Naive B cell (primary cell): ENCODE measurements at regions not wholly inside any gene's neighbourhood (a gene's known extent, or its start where the extent isn't known, plus 50 kb on each side); places are given as distances from the start of the nearest gene placed in this dataset.
"Not testable (repeated sequence)": the region's sequence is repeated elsewhere in the genome, so short reads cannot be mapped to it uniquely, and the experiment has no call there.

Experiments used
- ATAC-seq, 2 donors: fragments of 150-1000 bp; cut with Tn5 transposase; 2 replicates each; pipeline ENCODE4 v1.10.0; 2021; ENCODE audit warnings: low read depth in 2 of 2, mild to moderate bottlenecking in 2 of 2, moderate library complexity in 2 of 2
- DNase-seq: peaks from one replicate; pipeline ENCODE4 v3.0.0; 2022
- H3K27ac Mint-ChIP-seq, 6 donors: one replicate each; pipeline ENCODE4 v1.8.0; 2020 to 2022; ENCODE audit warnings: mild to moderate bottlenecking in 6 of 6, mixed read lengths in 6 of 6, moderate library complexity in 5 of 6, inconsistent platforms in 2 of 6
- H3K27me3 Mint-ChIP-seq, 3 donors: one replicate each; pipeline ENCODE4 v1.8.0; 2021 to 2022; ENCODE audit warnings: mixed read lengths in 3 of 3, mild to moderate bottlenecking in 1 of 3
- H3K36me3 Mint-ChIP-seq, 2 donors: one replicate each; pipeline ENCODE4 v1.8.0; 2020 to 2022; ENCODE audit warnings: mixed read lengths in 2 of 2, inconsistent platforms in 1 of 2, mild to moderate bottlenecking in 1 of 2
- H3K4me1 Mint-ChIP-seq, 3 donors: one replicate each; pipeline ENCODE4 v1.8.0; 2020 to 2022; ENCODE audit warnings: mixed read lengths in 3 of 3, inconsistent platforms in 1 of 3, mild to moderate bottlenecking in 1 of 3, moderate library complexity in 1 of 3
- H3K4me3 Mint-ChIP-seq, 8 donors: one replicate each; pipeline ENCODE4 v1.8.0; 2020 to 2022; ENCODE audit warnings: mild to moderate bottlenecking in 8 of 8, mixed read lengths in 8 of 8, moderate library complexity in 8 of 8, inconsistent platforms in 2 of 8
- H3K9me3 Mint-ChIP-seq, 7 donors: one replicate each; pipeline ENCODE4 v1.8.0; 2020 to 2022; ENCODE audit warnings: mixed read lengths in 7 of 7, mild to moderate bottlenecking in 5 of 7, inconsistent platforms in 2 of 7, moderate library complexity in 1 of 7

DNA sequence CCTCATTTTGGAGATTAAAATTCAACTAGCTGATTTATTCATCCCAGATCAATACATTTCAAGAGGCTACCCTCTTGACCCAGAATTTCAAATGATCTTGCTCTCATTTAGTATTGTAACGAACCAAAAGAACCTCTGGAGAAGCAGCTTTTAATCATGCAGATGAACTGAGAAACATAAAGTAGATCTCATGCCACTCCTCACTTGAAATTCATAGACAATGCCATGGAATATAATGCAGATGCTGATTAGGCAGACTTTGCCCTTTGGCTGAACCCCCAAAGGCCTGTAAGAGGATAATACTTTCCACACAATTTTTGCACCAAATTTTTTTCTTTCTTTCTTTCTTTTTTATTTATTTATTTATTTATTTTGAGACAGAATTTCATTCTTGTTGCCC is 358.3 kb downstream of the NEK10 start:
- no peak overlapping the region for H3K4me3 Mint-ChIP-seq
- ATAC-seq (no peak), DNase-seq (no peak)
- H3K27me3 Mint-ChIP-seq, result no peaks in the 10 kb centered on the region
- no peaks in the 10 kb centered on the region for H3K4me1 Mint-ChIP-seq
- no peaks in the 10 kb centered on the region for H3K36me3 Mint-ChIP-seq
- H3K9me3 Mint-ChIP-seq, result peaks cover 0 to 20% (median 5%) of the 10 kb centered on the region in 7 donors
- H3K27ac Mint-ChIP-seq, result no peak overlapping the region

DNA sequence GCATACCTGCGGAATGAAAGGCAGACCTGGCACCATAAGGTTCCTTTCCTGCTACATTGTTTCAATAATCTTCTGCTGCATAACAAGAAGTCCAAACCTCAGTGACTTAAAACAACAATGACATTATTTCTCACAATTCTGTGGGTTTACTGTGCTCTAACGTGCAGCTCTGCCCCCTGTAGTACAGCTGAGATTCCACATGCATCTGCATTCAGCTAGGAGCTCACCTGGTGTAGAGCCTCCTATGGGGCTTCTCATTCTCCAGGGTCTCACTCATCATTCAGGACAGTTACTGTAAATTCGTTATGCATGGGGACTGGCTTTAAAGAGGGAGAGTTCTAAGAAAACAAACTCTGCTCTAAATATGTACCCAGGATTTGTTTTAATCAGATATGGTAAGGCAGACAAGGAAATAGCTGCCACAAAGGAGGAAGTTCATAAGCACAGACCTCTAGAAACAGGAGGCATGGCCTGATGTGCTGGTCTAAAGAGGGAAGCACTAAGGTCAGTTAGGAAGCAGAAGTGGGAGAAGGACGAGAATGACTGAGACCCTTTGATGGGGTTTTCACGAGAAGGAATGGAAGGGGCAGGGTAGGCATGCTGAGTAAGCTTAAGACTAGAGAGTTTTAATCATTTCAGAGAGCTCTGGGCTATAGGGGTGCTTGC is 347.0 kb downstream of the NEK10 start:
- Mint-ChIP-seq H3K9me3 (peaks cover 0 to 9% (median 2%) of the 10 kb centered on the region in 7 donors), H3K27me3 (no peaks in the 10 kb centered on the region), H3K27ac (peak overlapping the region in 1 of 6 donors; percentile 80), H3K36me3 (no peaks in the 10 kb centered on the region), H3K4me1 (no peaks in the 10 kb centered on the region), H3K4me3 (no peak overlapping the region)
- ATAC-seq (no peak), DNase-seq (no peak)

DNA sequence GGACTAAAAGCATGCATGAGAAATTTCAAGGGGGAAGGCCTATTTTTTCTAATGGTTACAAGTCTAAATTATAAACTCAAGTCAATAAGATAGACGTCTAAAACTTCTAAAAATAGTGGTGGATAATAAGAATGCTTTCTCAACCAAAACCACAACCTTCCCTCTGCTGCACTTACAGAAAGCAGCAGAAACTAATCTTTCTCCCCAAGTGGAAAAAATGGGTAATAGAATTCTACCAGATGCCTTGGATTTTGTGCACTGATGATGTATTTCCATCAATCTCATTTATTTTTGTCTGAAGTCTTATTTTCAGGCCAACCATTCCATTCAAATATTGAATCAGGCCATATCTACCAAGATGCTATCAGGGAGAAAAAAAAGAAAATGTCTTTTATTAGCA is 344.7 kb downstream of the NEK10 start:
- Mint-ChIP-seq H3K4me1 (no peaks in the 10 kb centered on the region), H3K27ac (no peak overlapping the region), H3K4me3 (no peak overlapping the region), H3K36me3 (no peaks in the 10 kb centered on the region), H3K27me3 (no peaks in the 10 kb centered on the region), H3K9me3 (peaks cover 0 to 14% (median 4%) of the 10 kb centered on the region in 7 donors)
- no peak for ATAC-seq
- no peak for DNase-seq

DNA sequence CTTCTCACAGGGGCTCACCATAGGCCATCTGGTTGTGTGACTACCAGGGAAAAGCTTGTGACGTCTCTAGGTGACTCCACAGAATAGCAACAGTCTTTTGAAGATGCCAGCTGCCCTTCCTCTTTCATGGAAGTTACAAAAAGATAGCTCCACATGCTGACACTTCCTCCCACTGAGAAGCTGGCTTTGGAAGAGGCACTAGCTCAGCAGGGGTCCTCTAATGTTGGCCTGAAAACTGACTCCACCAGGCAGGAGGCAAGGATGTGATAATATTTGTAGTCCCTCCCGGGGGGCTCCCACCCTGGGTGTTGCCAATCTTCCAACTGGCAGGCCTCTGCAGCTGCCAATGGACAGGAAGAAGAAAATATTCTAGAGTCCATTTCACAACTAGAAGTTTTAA is 343.5 kb downstream of the NEK10 start:
- Mint-ChIP-seq H3K27me3 (no peaks in the 10 kb centered on the region), H3K36me3 (no peaks in the 10 kb centered on the region), H3K9me3 (peaks cover 0 to 14% (median 4%) of the 10 kb centered on the region in 7 donors), H3K27ac (no peak overlapping the region), H3K4me1 (no peaks in the 10 kb centered on the region), H3K4me3 (no peak overlapping the region)
- ATAC-seq (no peak), DNase-seq (no peak)

DNA sequence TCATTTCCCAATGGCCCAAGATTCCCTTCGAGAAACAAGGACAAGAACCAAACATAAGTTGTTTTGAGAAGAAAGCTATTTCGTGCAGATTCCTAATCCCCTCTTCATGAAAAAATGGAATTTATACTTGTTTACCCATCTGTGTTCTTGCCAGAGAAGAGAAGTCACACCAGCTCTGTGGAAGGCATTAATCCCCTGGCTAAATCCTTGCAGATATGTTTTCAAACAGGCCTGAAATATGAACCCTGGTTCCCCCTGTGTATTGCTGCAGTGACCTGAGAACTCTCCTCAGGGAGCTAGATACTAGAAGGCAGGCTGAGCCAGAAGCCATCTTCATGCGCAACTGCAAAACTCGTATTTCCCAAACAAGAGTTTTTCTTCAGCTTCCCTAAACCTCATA is 337.7 kb downstream of the NEK10 start:
- H3K27me3 Mint-ChIP-seq, result no peaks in the 10 kb centered on the region
- no peak overlapping the region for H3K4me3 Mint-ChIP-seq
- peaks cover 0 to 14% (median 5%) of the 10 kb centered on the region in 7 donors for H3K9me3 Mint-ChIP-seq
- no peak for ATAC-seq
- H3K27ac Mint-ChIP-seq, result no peak overlapping the region
- no peaks in the 10 kb centered on the region for H3K4me1 Mint-ChIP-seq
- no peaks in the 10 kb centered on the region for H3K36me3 Mint-ChIP-seq
- no peak for DNase-seq

DNA sequence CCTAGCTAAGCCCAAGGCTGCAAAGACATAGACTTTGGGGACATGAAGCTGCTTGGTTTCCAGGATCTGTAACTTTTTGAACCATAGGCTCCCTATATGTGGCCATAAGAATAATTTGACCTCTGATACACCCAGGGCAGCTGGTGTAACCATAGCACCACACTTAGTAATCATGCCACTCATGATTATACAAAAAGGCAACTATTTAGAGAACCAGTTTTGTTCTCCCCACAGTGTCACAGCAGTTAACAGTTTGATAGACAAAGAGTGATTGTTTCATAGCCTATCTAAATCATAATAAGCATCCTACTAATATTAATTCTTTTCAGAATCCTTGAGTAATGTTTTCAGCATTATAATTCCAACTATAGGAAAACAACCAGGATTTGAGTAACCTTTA is 334.9 kb downstream of the NEK10 start:
- no peaks in the 10 kb centered on the region for H3K36me3 Mint-ChIP-seq
- no peak overlapping the region for H3K27ac Mint-ChIP-seq
- no peak for DNase-seq
- no peaks in the 10 kb centered on the region for H3K4me1 Mint-ChIP-seq
- no peak for ATAC-seq
- no peaks in the 10 kb centered on the region for H3K27me3 Mint-ChIP-seq
- peaks cover 0 to 10% (median 0%) of the 10 kb centered on the region in 7 donors for H3K9me3 Mint-ChIP-seq
- no peak overlapping the region for H3K4me3 Mint-ChIP-seq

DNA sequence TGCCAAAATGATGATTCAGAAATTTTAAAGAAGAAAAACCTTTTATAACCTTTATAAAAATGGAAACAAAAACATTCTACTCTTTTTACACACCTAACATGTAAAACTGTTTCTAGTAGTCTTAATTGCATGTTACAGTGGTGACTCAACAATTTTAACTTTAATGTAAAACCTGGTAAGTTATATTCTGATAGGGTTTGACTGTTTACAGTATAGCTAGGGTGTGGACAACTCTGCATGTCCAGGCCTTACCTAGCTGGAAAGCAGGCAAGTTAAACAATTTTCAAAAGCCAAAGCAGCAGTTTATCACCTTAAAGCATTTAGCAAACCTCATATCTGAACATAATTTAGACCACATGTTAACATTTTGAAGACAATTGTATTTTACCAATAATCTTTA is 328.5 kb downstream of the NEK10 start:
- Mint-ChIP-seq H3K36me3 (no peaks in the 10 kb centered on the region), H3K27me3 (no peaks in the 10 kb centered on the region), H3K4me3 (no peak overlapping the region), H3K4me1 (no peaks in the 10 kb centered on the region), H3K9me3 (peaks cover 0 to 6% (median 2%) of the 10 kb centered on the region in 7 donors), H3K27ac (no peak overlapping the region)
- no peak for ATAC-seq
- no peak for DNase-seq

DNA sequence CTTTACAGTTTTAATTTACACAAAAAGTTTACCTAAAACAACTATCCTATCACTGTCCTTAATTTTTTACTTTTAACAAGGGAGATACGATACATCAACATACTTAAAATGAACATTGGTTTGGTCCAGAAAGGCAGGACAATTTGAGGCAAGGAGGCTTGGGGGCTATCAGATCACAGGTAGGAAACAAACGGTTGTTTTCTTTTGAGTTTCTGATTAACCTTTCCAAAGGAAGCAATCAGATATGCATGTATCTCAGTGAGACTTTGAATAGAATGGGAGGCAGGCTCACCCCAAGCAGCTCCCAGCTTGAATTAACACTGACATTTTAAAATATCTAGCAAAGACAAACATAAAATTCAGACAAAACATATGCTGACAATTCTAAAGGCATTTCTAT is 326.6 kb downstream of the NEK10 start:
- not testable (repeated sequence) for H3K4me3 Mint-ChIP-seq, H3K27me3 Mint-ChIP-seq, H3K36me3 Mint-ChIP-seq, DNase-seq, H3K4me1 Mint-ChIP-seq, ATAC-seq, H3K27ac Mint-ChIP-seq
- peaks cover 0 to 12% (median 0%) of the 10 kb centered on the region in 7 donors for H3K9me3 Mint-ChIP-seq

DNA sequence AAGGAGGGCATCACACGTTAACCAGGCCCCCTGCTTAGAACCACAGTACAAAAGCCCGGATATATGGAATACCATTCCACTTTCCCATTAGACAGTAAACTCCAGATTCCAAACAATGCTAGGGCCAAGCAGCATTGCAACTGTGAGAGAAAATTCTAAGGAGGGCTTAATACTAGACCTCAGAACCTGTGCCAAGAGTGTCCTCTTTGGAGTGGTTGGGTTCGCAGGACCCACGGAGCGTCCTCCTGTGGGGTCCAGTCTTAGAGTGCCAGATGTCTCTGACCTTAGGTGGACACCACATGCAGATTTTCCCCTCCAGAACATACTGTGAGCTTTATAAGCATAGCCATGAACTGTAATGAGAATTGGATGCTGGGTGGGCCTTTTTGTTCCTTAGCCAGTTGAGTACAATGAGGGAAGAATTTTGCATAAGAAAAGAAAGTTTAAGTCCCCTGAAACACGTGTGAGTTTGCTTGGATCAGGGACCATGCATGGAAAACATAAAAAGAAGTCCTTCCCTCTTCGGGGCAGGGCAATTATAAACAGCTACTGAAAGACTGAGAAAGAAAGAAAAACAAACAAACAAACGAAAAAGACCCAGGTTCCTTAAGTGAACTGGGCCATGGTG is 325.7 kb downstream of the NEK10 start:
- Mint-ChIP-seq H3K27ac (no peak overlapping the region), H3K4me3 (no peak overlapping the region), H3K4me1 (no peaks in the 10 kb centered on the region), H3K36me3 (no peaks in the 10 kb centered on the region), H3K9me3 (peaks cover 0 to 12% (median 0%) of the 10 kb centered on the region in 7 donors), H3K27me3 (no peaks in the 10 kb centered on the region)
- no peak for ATAC-seq
- no peak for DNase-seq

DNA sequence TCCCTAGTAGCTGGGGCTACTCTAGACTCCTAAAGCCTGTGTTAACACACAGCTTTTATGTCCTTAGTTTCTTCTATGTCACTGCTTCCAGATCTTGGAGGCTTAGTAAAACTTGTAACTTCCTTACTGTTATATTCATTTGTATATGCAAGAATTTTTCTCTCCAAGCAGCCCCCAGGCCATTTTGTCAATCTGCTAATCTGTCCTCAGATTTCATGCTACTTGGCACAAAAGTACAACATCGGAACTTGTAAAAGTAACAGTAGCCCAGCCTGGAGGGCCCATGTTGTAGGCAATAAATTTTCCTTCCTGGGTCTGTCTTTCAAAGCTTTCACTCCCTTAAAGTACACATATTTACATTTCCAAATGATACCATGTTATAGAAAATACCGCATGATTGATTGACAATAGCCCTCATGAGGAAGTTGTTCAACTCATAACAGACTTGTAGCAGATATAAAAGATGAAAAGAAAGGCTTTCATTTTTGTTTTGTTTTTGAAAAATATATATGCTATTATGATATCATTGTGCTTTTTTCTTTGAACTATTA is 324.2 kb downstream of the NEK10 start:
- Mint-ChIP-seq H3K4me1 (no peaks in the 10 kb centered on the region), H3K4me3 (no peak overlapping the region), H3K36me3 (no peaks in the 10 kb centered on the region), H3K27ac (no peak overlapping the region), H3K9me3 (peaks cover 0 to 12% (median 4%) of the 10 kb centered on the region in 7 donors), H3K27me3 (no peaks in the 10 kb centered on the region)
- DNase-seq (no peak), ATAC-seq (no peak)

DNA sequence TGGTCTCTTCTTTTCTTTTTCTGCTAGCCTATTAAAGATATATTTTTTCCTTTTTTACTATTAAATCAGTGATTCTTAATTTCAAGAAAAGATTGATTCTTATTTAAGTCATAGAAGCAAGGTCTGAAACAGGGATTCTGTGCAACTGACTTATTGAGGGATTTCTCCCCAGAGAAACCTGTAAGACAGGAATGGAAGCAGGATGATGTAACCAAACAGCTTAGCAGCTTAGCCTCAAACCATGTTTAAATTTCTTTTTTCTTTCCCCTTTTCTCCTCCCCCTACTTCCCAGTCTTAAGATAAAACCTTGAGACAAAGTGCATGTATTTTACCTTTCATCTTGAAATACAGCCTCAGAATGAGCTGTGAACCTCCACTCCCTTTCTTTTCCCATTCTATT is 322.8 kb downstream of the NEK10 start:
- Mint-ChIP-seq H3K27ac (no peak overlapping the region), H3K4me3 (no peak overlapping the region), H3K36me3 (no peaks in the 10 kb centered on the region), H3K27me3 (no peaks in the 10 kb centered on the region), H3K4me1 (no peaks in the 10 kb centered on the region), H3K9me3 (peaks cover 0 to 20% (median 7%) of the 10 kb centered on the region in 7 donors)
- no peak for DNase-seq
- no peak for ATAC-seq

DNA sequence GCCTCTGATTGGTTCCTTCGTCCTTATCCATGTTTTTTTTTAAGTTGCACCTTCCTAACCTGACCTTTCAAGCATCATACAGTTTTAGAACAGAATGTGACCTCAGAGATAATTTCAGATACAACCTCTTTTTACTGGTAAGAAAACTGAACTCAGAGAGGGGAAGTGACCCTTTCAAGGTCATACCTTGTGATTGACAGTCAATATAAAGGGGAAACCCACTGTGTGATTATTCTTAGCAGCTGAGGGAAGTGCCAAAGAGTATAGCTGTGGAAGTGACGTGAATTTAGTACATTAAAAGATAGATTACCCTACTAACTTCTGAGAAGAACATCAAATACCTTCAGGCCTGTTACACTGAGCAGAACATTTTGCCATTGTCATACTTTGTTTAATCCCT is 319.4 kb downstream of the NEK10 start:
- Mint-ChIP-seq H3K4me3 (no peak overlapping the region), H3K27ac (no peak overlapping the region), H3K9me3 (peaks cover 0 to 44% (median 15%) of the 10 kb centered on the region in 7 donors), H3K36me3 (peaks cover 0 to 9% of the 10 kb centered on the region in 2 donors), H3K4me1 (no peaks in the 10 kb centered on the region), H3K27me3 (no peaks in the 10 kb centered on the region)
- no peak for ATAC-seq
- DNase-seq, result no peak

DNA sequence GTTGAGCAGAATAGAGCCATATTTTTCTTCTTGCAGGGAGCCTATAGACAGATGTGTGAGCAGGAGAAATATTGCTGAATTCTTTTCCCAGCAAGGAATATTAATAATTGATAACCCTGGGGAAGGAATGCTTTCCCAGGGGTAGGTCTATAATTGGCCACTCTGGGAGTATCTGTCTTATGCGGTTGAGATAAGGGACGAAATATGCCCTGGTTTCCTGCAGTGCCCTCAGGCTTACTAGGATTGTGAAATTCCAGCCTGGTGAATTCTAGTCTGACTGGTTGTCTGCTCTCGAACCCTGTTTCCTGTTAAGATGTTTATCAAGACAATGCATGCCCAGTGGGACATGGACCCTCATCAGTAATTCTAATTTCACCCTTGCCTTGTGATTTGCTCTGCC is 317.7 kb downstream of the NEK10 start:
- not testable (repeated sequence) for H3K27ac Mint-ChIP-seq, H3K4me3 Mint-ChIP-seq, H3K27me3 Mint-ChIP-seq, DNase-seq, H3K36me3 Mint-ChIP-seq, H3K4me1 Mint-ChIP-seq, ATAC-seq
- peaks cover 5 to 56% (median 16%) of the 10 kb centered on the region in 7 donors for H3K9me3 Mint-ChIP-seq

DNA sequence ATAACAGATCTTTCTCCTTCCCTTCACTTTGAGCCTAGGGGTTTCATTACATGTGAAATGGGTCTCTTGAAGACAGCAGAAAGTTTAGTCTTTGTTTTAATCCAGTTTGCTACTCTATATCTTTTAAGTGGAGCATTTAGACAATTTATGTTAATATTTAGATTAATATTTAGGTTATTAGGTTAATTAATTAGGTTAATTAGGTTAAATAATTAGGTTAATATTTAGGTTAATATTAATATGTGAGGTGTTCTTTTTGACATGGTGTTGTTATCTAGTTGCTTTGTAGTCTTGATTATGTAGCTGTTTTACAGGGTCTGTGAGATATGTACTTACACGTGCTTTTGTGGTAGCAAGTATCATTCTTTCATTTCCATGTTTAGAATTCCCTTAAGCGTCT is 312.9 kb downstream of the NEK10 start:
- Mint-ChIP-seq H3K4me3 (no peak overlapping the region), H3K36me3 (peaks cover 0 to 9% of the 10 kb centered on the region in 2 donors), H3K9me3 (peaks cover 5 to 42% (median 14%) of the 10 kb centered on the region in 7 donors), H3K27me3 (peaks cover 0 to 5% (median 0%) of the 10 kb centered on the region in 3 donors), H3K27ac (no peak overlapping the region), H3K4me1 (no peaks in the 10 kb centered on the region)
- ATAC-seq, result no peak
- DNase-seq, result no peak
